ENCODE measurements at regions not wholly inside any gene's neighbourhood (a gene's known extent, or its start where the extent isn't known, plus 50 kb on each side); places are given as distances from the start of the nearest gene placed in this dataset.

DNA sequence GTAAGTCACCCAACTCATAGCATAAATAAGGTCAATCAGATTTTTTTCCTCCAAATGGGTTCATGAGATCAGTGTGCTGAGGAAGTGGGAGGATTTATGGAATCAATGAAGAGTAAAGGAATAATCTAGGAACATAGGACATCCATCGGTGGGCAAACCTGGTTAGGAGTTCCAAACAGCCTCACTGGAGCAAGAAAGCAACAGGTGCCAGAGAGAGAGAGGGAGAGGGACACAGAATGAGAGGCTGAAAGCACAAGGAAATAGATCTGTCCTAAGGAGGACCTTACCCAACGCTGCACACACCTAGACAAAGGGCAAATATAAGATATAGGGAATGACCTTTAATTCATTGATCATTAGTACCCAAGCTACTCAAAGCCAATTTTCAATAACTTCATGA lies 119.5 kb upstream of the ANKRD1 start:
- DNase-seq: no peak

- DNase-seq: no peak
Observed at GRCh38 chr10:91042069-91042468, 121.2 kb upstream of the ANKRD1 start.

- DNase-seq: no peak
Observed at GRCh38 chr10:91043173-91043910, 122.5 kb upstream of the ANKRD1 start.

DNA sequence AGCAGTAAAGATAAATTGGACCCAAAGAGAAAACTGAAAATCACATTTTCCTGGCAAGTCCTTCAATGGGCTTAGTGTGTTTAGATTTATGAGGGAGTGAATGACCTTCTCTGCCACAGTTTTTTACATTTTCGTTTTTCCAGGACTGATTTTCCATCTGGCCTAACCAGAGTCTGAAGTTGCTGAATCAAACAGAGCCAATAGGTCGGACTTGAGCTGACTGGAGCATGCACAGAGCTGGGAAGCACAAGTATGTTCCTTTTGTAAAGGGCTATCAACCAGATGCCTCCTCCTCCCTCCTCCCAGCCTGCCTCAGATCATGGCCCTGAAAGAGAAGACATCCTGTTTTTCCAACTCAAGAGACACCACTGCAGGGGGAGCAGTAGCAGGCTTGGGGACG lies 126.0 kb upstream of the ANKRD1 start:
- DNase-seq: no peak

DNA sequence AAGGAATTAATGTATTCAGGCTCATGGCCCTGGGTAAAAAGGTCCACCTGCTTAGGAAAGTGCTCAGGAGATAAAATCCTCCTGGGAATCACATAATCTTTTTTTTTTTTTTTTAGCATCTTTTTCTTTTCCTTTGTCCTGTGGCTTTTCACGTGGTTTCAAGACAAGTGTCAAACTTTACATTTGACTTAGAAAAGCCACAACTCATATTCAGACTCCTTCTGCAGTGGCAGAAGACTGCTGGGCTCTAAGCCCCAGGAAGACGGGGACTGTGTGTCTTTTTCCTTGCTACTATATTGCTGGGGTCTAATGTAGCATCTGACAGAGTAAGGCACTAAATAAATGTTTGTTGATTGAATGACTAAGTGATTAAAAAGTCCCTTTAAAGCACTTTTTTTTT lies 127.5 kb upstream of the ANKRD1 start:
- DNase-seq: no peak

- no peak for DNase-seq
Observed at GRCh38 chr10:91049296-91049987, 128.6 kb upstream of the ANKRD1 start.

- no peak for DNase-seq
Observed at GRCh38 chr10:91049988-91050360, 129.1 kb upstream of the ANKRD1 start.

DNA sequence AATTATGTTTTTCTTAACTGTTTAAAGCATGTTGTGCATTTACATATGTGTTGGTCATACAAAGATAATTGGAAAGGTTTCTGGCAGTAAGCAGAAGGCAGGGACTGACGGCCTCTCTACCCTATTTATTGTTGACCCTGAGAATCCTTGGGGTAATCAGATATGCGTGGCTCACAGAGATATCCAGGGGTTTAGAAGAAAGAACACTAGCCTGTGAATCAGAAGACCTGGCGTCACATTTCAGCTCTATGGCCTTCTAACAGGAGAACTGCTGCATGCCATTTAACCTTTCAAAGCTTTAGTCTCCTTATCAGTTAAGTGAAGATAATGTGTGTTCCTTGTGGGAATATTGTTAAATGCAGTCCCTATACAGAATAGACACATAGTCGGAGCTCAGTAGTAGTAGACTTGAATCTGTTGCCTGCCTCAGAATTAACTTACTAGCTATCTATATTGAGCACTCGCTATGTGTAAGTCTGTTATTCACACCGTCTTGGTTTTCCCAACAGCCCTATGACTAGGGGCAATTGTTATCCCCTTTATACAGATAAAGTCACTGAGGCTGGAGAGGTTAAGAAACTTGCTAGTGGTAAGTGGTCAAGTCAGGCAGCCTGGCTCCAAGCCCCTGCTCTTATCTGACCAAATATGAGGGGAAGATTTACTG lies 129.6 kb upstream of the ANKRD1 start:
- DNase-seq: no peak

- no peak for DNase-seq
Observed at GRCh38 chr10:91051829-91052228, 130.9 kb upstream of the ANKRD1 start.

DNA sequence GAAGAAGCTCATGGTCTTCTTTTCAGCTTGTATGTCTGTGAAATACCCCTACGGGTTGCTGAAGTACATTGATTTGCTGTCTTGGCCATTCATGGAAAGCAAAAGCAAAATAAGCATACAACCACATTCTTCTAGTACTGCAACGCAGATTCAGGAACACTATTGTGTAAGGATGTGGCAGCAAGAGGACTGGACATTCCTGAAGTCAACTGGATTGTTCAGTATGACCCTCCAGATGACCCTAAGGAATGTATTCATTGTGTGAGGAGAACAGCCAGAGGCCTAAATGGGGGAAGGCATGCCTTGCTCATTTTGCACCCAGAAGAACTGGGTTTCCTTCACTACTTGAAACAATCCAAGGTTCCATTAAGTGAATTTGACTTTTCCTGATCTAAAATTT lies 133.4 kb upstream of the ANKRD1 start:
- DNase-seq: no peak

DNA sequence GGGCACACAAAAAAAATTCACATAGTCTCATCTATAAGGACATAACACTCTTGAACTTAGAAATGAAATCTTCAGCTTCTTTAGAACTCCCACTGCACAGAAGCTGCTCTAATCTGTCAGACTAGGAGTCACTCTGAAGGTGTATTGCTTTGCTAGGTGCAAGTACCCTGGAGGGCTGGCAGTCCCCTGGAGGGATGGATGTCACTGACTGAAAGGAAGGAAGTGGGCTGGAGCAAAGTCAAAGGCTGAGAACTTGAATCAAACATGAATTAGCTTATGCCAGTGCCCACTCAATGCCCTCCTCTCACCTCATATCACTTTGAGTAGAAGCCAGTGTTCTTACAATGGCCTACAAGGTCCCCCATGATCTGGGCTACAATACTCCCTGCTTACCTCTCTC lies 140.3 kb upstream of the ANKRD1 start:
- no peak for DNase-seq

DNA sequence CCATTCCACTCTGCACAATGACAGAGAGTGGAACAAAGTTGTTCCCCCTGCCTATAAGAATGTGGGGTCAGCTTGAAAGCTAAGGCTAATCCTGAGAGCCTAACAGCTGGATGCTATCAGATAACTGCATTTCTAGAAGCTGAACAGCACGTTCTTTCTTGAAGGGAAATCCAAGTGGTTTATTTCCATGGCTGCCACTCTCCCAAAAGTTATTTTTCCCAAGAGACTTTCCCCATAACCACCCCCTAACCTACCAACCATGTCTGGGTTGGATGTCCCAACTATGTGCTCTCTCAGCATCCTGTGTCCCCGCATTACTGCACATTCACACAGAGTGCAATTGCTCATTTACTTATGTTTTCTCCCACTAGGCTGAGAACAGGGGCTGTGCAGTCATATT lies 140.7 kb upstream of the ANKRD1 start:
- DNase-seq: no peak

DNA sequence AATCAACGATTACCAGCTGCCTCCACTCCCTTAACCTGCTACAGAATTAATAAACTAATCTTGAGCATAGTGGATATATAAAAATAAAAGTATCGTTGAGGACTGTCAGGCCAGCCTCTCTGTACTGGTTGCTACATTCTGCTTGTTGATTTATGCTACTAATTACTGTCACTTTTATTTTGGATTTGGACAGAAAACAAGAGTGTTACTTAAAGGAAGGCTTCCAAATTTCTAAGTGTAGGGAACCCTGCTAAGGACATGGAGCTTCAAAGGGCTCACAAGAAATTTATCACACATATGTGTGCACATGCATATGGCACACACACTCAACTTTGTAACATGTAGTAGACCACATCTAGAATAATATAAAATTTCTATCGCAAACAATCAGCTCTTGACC lies 141.2 kb upstream of the ANKRD1 start:
- DNase-seq: no peak

- no peak for DNase-seq
Observed at GRCh38 chr10:91071786-91072185, 148.7 kb upstream of the PCGF5 start.

DNA sequence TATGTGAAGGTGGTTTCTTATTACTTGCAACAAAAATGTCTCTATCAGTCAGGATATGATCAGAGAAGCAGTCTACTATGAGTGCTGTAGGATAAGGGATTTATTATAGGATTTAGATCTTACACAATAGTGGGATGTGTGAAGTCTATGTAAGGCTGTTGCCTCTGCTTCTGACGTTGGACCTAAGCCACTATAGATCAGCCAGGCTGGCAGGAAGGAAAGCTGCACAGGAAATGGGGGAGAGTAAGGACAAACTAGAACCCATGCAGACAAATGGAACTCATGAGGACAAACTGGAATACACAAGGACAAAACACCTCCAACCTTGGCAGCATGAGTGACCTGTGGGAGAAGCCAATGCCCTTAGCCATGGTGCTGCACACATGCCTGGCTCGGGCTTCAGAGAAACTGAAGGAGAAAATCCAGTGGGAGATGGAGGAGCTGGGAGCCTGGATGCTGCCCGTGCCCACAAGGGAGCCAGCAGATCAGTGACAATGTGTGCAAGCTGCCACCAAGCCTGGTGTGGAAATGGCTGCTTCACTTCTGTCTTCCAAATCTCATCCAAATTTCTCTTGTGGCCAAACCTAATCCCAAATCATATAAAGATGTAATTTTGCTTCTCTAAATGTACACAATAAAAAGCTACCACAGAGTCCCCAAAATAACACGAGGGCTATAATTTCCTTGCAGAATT lies 147.0 kb upstream of the PCGF5 start:
- no peak for DNase-seq

DNA sequence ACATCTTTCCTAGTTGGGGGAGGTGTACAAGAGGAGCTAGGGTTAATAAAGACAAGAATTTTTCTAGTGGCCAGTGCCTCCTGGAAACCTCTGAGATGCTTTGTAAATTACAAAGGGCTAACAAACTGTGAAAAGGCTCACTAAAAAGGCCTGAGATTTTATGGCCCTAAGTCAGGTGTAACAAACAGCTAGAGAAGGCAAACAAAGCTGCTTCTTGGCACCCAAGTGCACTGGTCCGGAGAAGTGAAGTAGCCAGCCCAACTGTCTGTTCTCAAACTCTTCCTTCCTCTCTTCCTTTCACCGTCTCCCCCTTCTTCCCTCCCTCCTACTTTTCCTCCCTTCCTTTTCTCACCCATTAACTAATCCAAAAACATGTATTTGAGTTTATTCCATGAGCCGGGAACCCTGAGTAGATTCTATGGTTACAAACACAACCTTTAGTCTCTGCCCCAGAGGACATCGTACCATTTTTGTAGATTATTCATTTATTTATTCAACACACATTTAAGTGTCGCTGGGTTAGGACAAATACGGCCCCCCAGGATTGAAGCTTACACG lies 143.4 kb upstream of the PCGF5 start:
- DNase-seq: no peak

DNA sequence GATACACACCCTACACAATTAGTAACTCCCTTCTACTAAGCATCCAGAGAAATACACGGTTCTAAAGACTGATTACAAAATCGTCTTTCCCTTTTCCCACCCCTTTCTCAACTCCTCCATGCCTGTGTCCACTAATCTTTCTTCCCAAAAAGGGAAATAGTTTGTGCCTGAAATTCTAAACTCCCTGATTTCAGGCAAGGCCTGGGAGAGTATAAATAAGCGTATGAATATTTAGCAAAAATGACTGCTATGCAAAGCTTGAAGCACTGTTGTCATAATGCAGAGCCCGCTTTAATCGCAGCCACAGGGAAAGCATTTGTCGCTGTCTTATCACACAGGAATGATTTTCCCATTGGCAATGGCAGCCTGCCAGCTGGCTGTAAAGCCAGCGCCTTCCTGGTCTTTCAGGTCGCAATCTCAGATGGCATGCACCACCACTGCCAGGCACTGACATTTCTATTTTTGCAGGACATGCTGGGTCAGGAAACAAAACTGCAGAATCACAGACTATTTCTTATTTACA lies 142.9 kb upstream of the PCGF5 start:
- DNase-seq: no peak

DNA sequence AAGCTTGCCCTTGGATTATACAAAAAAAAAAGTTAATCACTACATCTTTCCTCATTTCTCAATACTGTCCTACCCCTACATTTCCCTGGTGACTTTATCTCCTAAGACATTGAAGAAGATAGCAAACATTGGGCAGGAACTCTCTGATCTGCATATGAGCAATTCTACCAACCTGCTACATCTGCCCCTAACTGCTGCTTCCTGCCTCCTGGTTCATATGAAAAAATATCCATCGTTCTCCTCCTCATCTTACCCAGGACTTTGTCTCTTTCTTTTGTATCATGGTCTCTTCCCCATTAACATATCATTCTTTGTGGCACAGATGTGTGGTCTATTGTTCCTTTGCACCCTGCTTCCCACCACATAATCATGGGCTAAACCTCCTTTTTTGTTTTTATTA lies 139.7 kb upstream of the PCGF5 start:
- no peak for DNase-seq

DNA sequence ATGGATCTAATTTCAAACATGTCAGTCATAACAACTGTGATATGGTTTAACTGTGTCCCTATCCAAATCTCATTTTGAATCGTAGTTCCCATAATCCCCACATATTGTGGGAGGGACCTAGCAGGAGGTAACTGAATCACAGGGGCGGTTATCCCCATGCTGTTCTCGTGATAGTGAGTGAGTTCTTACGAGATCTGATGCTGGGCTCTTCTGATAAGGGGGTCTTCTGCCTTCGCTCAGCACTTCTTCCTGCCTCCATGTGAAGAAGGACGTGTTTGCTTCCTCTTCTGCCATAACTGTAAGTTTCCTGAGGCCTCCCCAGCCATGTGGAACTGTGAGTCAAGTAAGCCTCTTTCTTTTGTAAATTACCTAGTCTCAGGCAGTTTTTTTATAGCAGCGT lies 138.0 kb upstream of the PCGF5 start:
- no peak for DNase-seq

DNA sequence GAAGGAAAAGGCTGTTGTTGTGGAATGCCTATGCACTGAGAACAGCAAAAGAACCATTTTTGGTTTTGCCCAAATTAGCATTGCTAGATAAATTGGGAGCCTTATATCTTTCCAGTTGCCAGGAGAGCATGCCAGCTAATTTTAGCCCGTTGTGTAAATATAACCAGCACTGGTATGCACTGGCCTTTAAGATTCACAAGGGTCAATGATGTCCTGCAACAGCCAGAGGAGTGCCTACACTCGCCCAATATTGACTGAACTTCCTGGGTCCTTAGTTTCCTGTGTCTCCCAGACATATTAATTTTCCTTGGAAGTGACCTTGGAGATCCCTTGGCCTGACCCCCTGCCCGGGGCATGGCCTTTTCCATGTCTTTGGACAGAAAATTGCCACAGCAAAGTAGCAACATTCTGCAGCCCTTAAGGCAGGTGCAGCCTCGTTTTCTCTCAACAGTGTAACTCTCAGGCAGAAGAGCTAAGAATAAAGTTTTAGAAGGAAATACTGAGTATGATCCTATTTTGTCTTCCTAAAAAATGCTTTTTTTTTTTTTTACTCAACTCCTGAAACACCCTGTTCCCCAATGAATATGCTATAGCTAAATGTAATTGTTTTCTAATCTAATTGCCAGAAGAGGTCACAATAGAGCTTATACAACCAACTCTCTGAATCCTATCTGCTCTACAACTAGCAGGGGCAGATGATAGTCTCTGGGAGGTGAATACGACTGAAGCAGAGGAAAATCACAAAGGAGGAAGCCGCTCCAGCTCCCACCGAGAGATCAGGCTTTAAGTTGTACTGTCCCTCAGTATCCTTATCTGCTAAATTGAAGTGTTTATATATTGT lies 131.9 kb upstream of the PCGF5 start:
- DNase-seq: no peak

DNA sequence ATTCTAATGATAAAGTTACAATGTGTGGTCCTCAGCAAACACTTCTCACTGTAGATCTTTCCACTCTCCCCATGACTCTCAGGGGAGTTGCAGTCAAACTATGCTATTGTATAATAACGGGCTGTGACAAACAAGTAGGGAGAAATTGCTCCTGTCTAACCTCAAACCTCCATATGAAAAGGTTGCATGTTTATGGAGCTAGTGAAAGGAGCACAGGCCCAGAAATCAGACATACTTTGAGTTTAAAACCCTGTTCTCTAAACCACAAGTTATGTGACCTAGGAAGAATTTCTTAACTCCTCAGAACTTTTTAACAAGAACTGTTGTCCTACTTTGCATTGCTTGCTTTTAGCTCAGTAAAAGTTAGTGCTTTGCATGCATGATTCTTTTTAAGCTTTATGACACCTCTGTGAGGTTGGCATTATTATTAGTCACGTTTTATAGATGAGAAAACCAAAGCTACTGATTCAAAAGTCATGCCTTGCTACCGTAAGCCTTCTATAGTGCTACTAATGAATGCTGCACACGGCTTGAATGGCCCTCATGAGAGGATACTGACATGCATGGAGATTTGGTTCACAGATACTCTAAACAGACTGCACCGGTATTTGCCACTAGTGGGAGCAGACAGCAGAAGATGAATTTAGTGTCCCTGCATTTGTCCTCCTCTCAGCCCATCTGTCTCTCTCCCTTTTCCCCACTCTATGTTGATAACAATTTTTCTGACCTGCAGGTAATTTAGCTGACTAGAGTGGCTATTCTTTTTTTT lies 129.5 kb upstream of the PCGF5 start:
- no peak for DNase-seq

Data from NCI-H774 (cell line).